ENCODE measurements at regions not wholly inside any gene's neighbourhood (a gene's known extent, or its start where the extent isn't known, plus 50 kb on each side); places are given as distances from the start of the nearest gene placed in this dataset.

GRCh38 chr5:2393556-2393955 lies 357.9 kb downstream of the IRX2 start:
- TF ChIP-seq CTCF (IDR thresholded peaks at IDR 0.05; ENCODE audit: control extremely low read depth, extremely low read depth, low read depth, missing control alignments), result no peak
- no peak for DNase-seq (ENCODE audit: extremely low spot score)
- ChIA-PET CTCF (no interaction called here), POLR2A (no interaction called here)

- TF ChIP-seq CTCF (IDR thresholded peaks at IDR 0.05; ENCODE audit: control extremely low read depth, extremely low read depth, low read depth, missing control alignments), result no peak
- no peak for DNase-seq (ENCODE audit: extremely low spot score)
- ChIA-PET POLR2A (no interaction called here), CTCF (no interaction called here)
These were observed 359.9 kb downstream of the IRX2 start for GRCh38 chr5:2391566-2391965.

GRCh38 chr5:2391021-2391420 lies 360.5 kb downstream of the IRX2 start:
- ChIA-PET POLR2A (no interaction called here), CTCF (no interaction called here)
- DNase-seq (ENCODE audit: extremely low spot score), result no peak
- no peak for TF ChIP-seq CTCF (IDR thresholded peaks at IDR 0.05; ENCODE audit: control extremely low read depth, extremely low read depth, low read depth, missing control alignments)

DNA sequence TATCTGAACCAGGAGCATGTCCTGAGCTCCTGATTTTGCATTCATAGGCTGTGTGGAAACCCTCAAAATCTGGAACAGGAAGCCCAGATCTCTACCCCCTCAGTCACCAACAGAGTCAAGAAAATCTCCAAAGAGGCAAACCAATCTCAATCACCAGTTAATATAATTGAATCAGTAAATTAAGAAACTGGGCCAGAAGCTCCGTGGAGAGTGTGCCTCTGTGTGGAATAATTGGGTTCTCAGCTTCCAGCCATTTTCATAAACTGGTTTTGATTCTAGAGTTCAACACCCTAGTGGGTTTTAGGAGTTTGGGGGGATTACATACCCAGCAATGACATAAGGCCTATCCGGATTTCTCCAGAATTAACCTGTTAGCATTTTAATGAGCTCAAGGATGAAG lies 362.9 kb downstream of the IRX2 start:
- TF ChIP-seq CTCF (IDR thresholded peaks at IDR 0.05; ENCODE audit: control extremely low read depth, extremely low read depth, low read depth, missing control alignments), result no peak
- ChIA-PET POLR2A (no interaction called here), CTCF (no interaction called here)

GRCh38 chr5:2387634-2388325 lies 363.7 kb downstream of the IRX2 start:
- no peak for TF ChIP-seq CTCF (IDR thresholded peaks at IDR 0.05; ENCODE audit: control extremely low read depth, extremely low read depth, low read depth, missing control alignments)
- ChIA-PET CTCF (no interaction called here), POLR2A (no interaction called here)
- DNase-seq (ENCODE audit: extremely low spot score), result no peak

More for the DNA sequence above, 362.9 kb downstream of the IRX2 start:
- DNase-seq (ENCODE audit: extremely low spot score), result no peak

DNA sequence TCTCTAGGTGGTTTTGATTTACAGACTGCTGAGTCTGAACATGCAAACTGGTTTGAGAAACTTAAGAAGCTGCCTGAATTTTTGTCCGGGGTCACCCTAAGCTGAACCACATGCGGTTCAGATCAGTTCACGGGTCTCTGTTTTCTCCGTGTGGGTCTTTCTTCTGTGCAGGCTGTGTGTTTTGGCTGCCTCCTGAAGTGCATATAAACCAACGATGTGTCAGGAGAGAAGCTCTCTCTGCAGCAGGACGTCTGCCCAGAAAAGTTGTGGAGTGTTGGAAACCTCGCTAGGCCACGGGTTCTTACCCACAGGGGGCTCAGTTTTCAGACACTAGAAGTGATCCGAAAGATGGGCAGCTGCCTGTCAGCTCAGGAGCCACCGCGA lies 364.2 kb downstream of the IRX2 start:
- CTCF ChIA-PET, result no interaction called here
- POLR2A ChIA-PET, result no interaction called here
- no peak for DNase-seq (ENCODE audit: extremely low spot score)
- TF ChIP-seq CTCF (IDR thresholded peaks at IDR 0.05; ENCODE audit: control extremely low read depth, extremely low read depth, low read depth, missing control alignments), result no peak

DNA sequence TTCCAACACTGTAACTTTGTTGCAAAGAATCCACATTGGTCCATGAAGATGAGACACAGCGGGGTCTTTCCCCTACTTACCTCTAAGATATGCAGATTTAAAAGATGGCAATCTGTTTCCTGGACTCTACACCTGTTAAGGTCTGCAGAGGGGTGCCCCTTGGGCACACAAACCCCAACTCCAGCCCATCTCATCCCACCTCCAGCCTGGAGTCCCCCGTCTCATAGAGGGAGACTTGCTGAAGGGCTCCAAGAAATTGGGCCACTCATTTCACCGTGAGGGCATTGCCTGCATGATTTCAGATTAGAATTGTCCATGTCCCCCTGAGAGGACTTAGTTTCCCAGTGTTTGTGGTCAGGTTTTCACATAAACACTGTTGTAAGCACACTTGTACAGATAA lies 365.7 kb downstream of the IRX2 start:
- no peak for TF ChIP-seq CTCF (IDR thresholded peaks at IDR 0.05; ENCODE audit: control extremely low read depth, extremely low read depth, low read depth, missing control alignments)
- ChIA-PET POLR2A (no interaction called here), CTCF (no interaction called here)
- DNase-seq (ENCODE audit: extremely low spot score), result no peak
